Left forelimb (tissue), 1 donor: ENCODE measurements at regions not wholly inside any gene's neighbourhood (a gene's known extent, or its start where the extent isn't known, plus 50 kb on each side); places are given as distances from the start of the nearest gene placed in this dataset.

Experiments
- DNase-seq: peaks from one replicate; pipeline ENCODE4 v3.0.0-alpha.2; 2018; ENCODE audit warnings: low spot score

DNA sequence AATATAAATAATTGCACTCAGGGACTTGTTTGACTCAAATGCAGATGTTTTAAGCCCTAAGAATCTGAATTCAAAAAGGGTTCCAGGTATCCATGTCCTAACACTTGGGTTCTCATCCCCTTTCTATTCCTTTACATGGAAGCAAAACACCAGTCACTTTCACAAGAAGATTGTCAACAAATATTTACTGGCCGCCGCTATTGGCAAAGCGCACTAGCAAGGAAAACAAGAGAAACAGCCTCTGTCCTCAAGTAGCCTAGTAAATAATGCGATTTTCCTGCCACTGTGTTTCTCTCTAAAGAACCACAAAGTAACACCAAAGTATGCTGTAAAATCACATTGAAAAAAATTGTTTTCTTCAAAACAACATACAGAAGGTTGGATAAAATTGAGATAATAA lies 66.7 kb upstream of the EZH2 start:
- no peak for DNase-seq

- no peak for DNase-seq
These were observed 61.1 kb upstream of the EZH2 start for GRCh38 chr7:148944935-148945934.

DNA sequence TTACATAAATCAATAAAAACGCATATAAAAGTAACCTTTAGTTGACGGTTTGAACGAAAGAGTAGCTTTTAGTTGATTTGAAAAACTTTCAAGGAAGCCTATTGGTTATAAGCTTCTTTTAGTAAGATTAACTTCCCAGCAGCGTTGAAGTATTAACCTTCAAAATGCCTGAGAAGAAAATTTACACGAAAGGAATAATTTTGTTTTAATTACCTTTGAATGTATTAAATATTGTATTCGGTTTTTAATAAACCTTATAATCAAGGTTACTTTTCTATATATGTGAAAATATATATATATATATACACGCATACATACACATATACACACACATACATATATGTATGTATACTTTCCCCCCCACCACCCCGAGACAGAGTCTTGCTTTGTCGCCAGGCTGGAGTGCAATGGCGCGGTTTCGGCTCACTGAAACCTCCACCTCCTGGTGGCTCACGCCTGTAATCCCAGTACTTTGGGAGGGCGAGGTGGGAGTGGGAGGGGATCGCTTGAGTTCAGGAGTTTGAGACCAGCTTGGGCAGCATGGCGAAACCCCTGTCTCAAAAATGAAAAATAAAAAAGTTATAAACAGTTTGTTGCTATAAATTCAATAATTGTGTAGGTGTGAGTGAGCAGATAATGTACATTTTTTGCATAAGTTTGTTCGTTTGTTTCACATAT lies 57.6 kb upstream of the EZH2 start:
- peak; percentile 78 for DNase-seq

- DNase-seq, result peak; percentile 88
These were observed 56.9 kb upstream of the EZH2 start for GRCh38 chr7:148940702-148941597.

DNA sequence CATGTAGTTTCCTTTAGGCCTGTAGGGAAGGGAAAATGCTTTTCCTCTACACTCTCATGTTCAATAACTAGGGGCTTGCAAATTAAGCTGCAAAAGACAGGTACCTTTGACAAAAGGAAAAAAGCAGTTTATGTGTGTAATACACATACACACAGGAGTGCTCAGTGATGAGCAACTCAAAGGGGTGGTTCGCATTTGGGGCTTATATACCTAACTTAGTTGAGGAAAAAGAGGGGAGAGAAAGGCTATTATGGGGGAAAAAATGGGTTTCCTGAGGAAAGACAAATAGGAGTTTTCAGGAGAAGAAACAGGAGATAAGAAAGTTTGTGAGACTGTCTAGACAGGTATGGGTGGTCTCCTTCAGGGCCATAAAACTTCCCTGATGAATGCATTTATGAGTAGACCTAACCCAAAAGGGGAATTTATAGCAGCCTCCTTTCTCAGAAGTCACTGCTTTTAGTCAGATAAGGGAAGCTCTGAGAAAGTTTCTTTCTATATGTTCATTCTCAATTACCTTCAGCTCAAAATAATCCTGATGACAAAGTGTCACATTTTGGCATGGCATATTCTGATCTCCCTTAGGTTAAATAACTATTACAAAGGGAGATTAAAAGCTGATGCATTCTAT lies 55.2 kb upstream of the EZH2 start:
- no peak for DNase-seq

- DNase-seq, result peak; percentile 14
These were observed 51.4 kb upstream of the EZH2 start for GRCh38 chr7:148935451-148935850.
